SW480 (cell line): ENCODE measurements at regions not wholly inside any gene's neighbourhood (a gene's known extent, or its start where the extent isn't known, plus 50 kb on each side); places are given as distances from the start of the nearest gene placed in this dataset.

Source experiments
- DNase-seq: peaks from one replicate; pipeline ENCODE4 v3.0.0-alpha.2; 2016; ENCODE audit warnings: low spot score

GRCh38 chr16:5442054-5442453 is 344.5 kb upstream of the EEF2KMT start:
- no peak for DNase-seq

- peak; percentile 27 for DNase-seq
Observed at GRCh38 chr16:5438591-5438990, 341.0 kb upstream of the EEF2KMT start.

- DNase-seq: no peak
Observed at GRCh38 chr16:5433587-5433986, 336.0 kb upstream of the EEF2KMT start.

- DNase-seq: no peak
Observed at GRCh38 chr16:5432166-5432565, 334.6 kb upstream of the EEF2KMT start.

GRCh38 chr16:5430598-5430997 is 333.0 kb upstream of the EEF2KMT start:
- no peak for DNase-seq

GRCh38 chr16:5428932-5429331 is 331.3 kb upstream of the EEF2KMT start:
- DNase-seq: no peak

- DNase-seq: no peak
Observed at GRCh38 chr16:5427571-5427970, 330.0 kb upstream of the EEF2KMT start.

- no peak for DNase-seq
Observed at GRCh38 chr16:5422643-5423496, 325.3 kb upstream of the EEF2KMT start.

GRCh38 chr16:5422047-5422446 is 324.5 kb upstream of the EEF2KMT start:
- no peak for DNase-seq

GRCh38 chr16:5416013-5416412 is 318.4 kb upstream of the EEF2KMT start:
- no peak for DNase-seq

- no peak for DNase-seq
Observed at GRCh38 chr16:5415123-5415522, 317.5 kb upstream of the EEF2KMT start.

GRCh38 chr16:5412731-5413130 is 315.1 kb upstream of the EEF2KMT start:
- DNase-seq: no peak

- DNase-seq: no peak
Observed at GRCh38 chr16:5398203-5398602, 300.6 kb upstream of the EEF2KMT start.

- no peak for DNase-seq
Observed at GRCh38 chr16:5396880-5397279, 299.3 kb upstream of the EEF2KMT start.

- no peak for DNase-seq
Observed at GRCh38 chr16:5393070-5393469, 295.5 kb upstream of the EEF2KMT start.

- DNase-seq: no peak
Observed at GRCh38 chr16:5386989-5387388, 289.4 kb upstream of the EEF2KMT start.

- DNase-seq: no peak
Observed at GRCh38 chr16:5385811-5386210, 288.2 kb upstream of the EEF2KMT start.

- no peak for DNase-seq
Observed at GRCh38 chr16:5385115-5385514, 287.5 kb upstream of the EEF2KMT start.

GRCh38 chr16:5383737-5384136 is 286.1 kb upstream of the EEF2KMT start:
- no peak for DNase-seq

GRCh38 chr16:5382484-5382883 is 284.9 kb upstream of the EEF2KMT start:
- DNase-seq: no peak

- no peak for DNase-seq
Observed at GRCh38 chr16:5381481-5381880, 283.9 kb upstream of the EEF2KMT start.

- DNase-seq: no peak
Observed at GRCh38 chr16:5379954-5380353, 282.4 kb upstream of the EEF2KMT start.

- DNase-seq: no peak
Observed at GRCh38 chr16:5378531-5378930, 280.9 kb upstream of the EEF2KMT start.

GRCh38 chr16:5377280-5377898 is 279.8 kb upstream of the EEF2KMT start:
- DNase-seq: no peak
